Panc1 (cell line): ENCODE measurements at regions not wholly inside any gene's neighbourhood (a gene's known extent, or its start where the extent isn't known, plus 50 kb on each side); places are given as distances from the start of the nearest gene placed in this dataset.

ENCODE experiments used
- CTCF ChIP-seq: fragments of 450-650 bp; IDR thresholded peaks from 2 replicates; pipeline ENCODE4 v1.5.1; 2017; ENCODE audit warnings: mild to moderate bottlenecking
- POLR2AphosphoS5 ChIP-seq: IDR thresholded peaks from 2 replicates; pipeline ENCODE4 v1.6.1; 2012; ENCODE audit warnings: mild to moderate bottlenecking, low read depth, low read length, moderate library complexity
- REST ChIP-seq, 2 experiments: IDR thresholded peaks; 2 replicates each; pipeline ENCODE4 v1.6.1; 2011 to 2012; ENCODE audit warnings: low read depth in 2 of 2, control low read depth in 1 of 2, low read length in 1 of 2, mild to moderate bottlenecking in 1 of 2, moderate library complexity in 1 of 2; ENCODE audit not compliant: insufficient read depth in 1 of 2

GRCh38 chr10:10193848-10194247, 823.8 kb upstream of the CELF2 start:
- TF ChIP-seq CTCF (no peak), POLR2AphosphoS5 (no peak), REST (IDR thresholded peaks at IDR 0.05; ENCODE audit: insufficient read depth in 1 of 2, low read depth in 2 of 2, low read length in 1 of 2) (no peak)
